ENCODE measurements at regions not wholly inside any gene's neighbourhood (a gene's known extent, or its start where the extent isn't known, plus 50 kb on each side); places are given as distances from the start of the nearest gene placed in this dataset.
"Not testable (repeated sequence)": the region's sequence is repeated elsewhere in the genome, so short reads cannot be mapped to it uniquely, and the experiment has no call there.

DNA sequence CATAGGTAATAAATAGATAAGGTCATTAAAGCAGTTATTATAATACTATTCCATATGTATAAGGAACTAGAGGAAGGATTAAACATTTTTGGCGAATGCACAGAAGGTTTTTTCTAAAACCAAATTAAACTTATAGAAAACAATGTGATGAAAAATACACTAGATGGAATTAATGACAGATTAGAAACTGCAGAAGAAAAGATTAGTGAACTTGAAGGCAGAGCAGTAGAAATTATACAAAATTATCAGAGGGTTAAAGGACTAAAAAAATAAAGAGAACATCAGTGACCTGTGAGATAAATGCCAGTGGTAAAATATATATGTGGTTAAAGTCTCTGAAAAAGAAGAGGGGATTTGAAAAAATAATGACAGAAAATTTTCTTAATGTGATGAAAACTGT lies 74.0 kb downstream of the IGLL5 start:
- H3K4me3 ChIP-seq (ENCODE audit: low read length) = no peak overlapping the region
- TF ChIP-seq, protein P1, sequence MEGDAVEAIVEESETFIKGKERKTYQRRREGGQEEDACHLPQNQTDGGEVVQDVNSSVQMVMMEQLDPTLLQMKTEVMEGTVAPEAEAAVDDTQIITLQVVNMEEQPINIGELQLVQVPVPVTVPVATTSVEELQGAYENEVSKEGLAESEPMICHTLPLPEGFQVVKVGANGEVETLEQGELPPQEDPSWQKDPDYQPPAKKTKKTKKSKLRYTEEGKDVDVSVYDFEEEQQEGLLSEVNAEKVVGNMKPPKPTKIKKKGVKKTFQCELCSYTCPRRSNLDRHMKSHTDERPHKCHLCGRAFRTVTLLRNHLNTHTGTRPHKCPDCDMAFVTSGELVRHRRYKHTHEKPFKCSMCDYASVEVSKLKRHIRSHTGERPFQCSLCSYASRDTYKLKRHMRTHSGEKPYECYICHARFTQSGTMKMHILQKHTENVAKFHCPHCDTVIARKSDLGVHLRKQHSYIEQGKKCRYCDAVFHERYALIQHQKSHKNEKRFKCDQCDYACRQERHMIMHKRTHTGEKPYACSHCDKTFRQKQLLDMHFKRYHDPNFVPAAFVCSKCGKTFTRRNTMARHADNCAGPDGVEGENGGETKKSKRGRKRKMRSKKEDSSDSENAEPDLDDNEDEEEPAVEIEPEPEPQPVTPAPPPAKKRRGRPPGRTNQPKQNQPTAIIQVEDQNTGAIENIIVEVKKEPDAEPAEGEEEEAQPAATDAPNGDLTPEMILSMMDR (conservative IDR thresholded peaks at IDR 0.05; ENCODE audit: low read length) = no peak
- DNase-seq (ENCODE audit: low read depth) = no peak

DNA sequence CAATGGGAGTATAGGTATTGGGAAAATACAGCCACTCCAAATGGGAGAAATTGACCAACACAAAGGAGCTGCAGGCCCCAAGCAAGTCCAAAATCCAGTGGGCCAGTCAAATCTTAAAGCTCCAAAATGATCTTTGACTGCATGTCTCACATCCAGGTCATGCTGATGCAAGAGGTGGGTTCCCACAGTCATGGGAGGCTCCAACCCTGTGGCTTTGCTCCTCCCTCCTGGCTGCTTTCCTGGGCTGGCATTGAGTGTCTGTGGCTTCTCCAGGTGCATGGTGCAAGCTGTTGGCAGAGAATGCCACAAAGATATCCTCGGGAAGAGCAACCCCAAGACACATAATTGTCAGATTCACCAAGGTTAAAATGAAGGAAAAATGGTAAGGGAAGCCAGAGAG lies 80.8 kb downstream of the IGLL5 start:
- DNase-seq (ENCODE audit: low read depth) = no peak
- H3K4me3 ChIP-seq (ENCODE audit: low read length) = no peak overlapping the region
- TF ChIP-seq, protein P1 (conservative IDR thresholded peaks at IDR 0.05; ENCODE audit: low read length) = no peak

DNA sequence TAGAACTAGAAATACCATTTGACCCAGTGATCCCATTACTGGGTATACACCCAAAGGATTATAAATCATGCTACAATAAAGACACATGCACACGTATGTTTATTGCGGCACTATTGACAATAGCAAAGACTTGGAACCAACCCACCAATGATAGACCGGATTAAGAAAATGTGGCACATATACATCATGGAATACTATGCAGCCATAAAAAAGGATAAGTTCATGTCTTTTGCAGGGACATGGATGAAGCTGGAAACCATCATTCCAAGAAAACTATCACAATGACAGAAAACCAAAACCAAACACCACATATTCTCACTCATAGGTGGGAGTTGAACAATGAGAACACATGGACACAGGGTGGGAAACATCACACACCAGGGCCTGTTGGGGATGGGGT lies 85.0 kb downstream of the IGLL5 start:
- H3K4me3 ChIP-seq (ENCODE audit: low read length); DNase-seq (ENCODE audit: low read depth): not testable (repeated sequence)

DNA sequence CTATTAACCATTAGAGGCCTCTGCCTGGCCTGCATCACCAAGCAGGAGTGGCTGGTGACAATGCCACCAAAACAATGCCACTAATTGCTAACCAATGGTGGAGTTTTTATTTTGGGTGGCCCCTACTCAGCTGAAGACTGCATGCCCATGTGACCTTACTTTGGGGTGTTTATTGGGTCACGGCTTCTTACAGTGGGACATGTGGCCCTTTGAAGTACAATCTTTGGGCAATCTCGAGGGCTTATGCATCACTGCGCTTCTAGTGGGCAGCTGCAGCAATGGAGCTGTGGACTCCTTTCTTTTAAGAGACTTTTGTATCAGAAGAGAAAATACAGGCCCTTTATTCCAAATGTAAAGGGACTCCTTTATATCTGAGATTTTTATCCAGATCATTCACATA lies 85.7 kb downstream of the IGLL5 start:
- no peak for DNase-seq (ENCODE audit: low read depth)
- no peak overlapping the region for H3K4me3 ChIP-seq (ENCODE audit: low read length)
- TF ChIP-seq, protein P1 (conservative IDR thresholded peaks at IDR 0.05; ENCODE audit: low read length) = no peak

DNA sequence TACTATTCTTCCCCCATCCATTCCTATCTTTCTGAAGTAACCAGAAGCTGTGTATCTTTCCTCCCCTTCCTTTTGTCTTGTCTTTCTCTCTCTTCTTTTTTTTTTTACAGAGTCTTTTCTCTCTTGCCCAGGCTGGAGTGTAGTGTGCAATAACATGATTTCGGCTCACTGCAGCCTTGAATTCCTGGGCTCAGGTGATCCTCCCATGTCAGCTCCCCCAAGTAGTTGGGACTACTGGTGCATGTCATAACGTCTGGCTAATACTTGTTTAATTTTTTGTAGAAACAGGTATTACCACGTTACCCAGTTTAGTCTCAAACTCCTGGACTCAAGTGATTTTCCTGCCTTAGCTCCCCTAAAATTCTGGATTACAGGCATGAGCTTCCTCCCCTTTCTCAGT lies 86.5 kb downstream of the IGLL5 start:
- no peak for DNase-seq (ENCODE audit: low read depth)
- TF ChIP-seq, protein P1 (conservative IDR thresholded peaks at IDR 0.05; ENCODE audit: low read length) = no peak
- H3K4me3 ChIP-seq (ENCODE audit: low read length) = no peak overlapping the region

DNA sequence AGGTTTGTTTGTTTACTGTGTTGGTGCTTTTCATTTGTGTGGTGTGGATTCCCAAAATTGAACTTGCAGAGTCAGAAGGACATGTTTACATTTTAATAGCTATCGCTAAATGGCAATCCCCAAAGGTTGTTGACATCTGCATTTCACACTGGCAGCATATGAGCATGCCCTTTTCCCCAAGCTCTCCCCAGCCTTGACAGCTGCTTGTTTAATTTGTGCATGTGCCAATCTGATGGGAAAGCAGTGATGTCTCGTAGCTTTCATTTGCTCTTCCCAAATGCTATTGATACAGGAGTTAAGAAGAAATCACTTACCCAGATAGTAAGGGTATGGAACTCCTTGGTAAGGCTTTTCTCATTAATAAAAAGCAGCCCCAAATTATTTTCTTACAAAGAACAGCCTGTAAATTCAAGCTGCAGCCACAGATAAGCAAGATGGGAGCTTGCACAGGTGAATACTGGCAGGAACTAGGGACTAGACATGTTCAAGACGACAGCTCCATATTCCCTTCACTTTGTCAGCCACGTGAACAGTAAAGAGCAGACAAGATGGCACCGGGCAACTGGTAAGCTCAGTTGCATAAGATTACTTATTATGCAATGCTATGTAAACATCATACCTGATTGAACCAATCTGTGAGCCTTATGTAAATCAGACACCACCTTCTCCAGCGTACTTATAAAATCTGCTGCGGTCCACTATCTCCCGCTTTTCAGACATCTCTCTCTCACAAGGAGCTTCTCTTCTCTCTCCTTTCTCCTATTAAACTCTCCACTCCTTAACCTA lies 87.4 kb downstream of the IGLL5 start:
- no peak for DNase-seq (ENCODE audit: low read depth)
- H3K4me3 ChIP-seq (ENCODE audit: low read length) = no peak overlapping the region
- TF ChIP-seq, protein P1 (conservative IDR thresholded peaks at IDR 0.05; ENCODE audit: low read length) = no peak

DNA sequence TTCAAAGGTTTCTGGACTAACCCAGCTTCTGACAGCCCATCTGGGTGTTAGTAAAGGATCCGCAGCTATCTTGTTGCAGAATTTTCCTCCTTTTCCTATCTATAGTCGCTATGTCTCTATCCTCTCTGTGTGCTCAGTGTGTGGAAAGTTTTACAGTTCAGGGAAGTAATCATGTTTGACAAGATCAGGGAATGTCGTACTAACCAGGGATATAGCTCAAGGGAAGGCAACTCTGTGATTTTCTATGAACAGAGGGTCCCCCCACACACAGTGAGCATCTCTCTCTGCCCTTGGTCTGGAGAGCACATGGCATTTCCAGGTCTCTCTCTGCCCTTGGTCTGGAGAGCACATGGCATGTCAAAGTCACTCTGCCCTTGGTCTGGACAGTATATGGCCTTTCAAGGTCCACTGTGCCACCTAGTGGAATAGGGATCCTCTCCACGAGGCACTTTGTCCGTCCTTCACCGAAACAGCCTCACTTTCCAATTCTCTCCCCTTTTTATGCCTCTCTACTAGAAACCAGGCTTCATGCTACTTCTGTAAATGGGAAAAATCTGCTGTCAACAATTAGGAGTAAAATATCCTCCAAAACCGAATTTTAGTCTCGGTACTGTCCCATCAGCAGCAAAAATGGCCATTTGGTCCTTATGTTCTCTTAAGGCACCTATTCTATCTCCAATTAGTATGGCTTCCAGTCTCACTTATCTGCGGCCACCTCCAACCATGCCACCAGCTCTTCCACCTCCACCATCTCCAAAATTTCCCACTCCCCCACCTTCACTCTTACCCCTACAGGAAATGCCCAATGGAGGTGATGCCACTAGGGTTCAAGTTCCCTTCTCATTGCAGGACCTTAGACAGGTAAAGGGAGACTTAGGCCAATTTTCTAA lies 88.7 kb downstream of the IGLL5 start:
- no peak overlapping the region for H3K4me3 ChIP-seq (ENCODE audit: low read length)
- TF ChIP-seq, protein P1 (conservative IDR thresholded peaks at IDR 0.05; ENCODE audit: low read length) = no peak
- no peak for DNase-seq (ENCODE audit: low read depth)
